HG02884 (cell line): ENCODE measurements at regions not wholly inside any gene's neighbourhood (a gene's known extent, or its start where the extent isn't known, plus 50 kb on each side); places are given as distances from the start of the nearest gene placed in this dataset.
"Not testable (repeated sequence)": the region's sequence is repeated elsewhere in the genome, so short reads cannot be mapped to it uniquely, and the experiment has no call there.

Experiments
- ATAC-seq: cut with Tn5 transposase; IDR thresholded peaks from one replicate; pipeline ENCODE4 v1.9.1; 2021; ENCODE audit warnings: mild to moderate bottlenecking, moderate library complexity; ENCODE audit not compliant: unreplicated experiment

GRCh38 chr3:188972310-188972709 lies 199.5 kb upstream of the TPRG1 start:
- no peak for ATAC-seq

GRCh38 chr3:188974856-188975599 lies 196.7 kb upstream of the TPRG1 start:
- no peak for ATAC-seq

- ATAC-seq: no peak
Observed at GRCh38 chr3:188975600-188976314, 196.0 kb upstream of the TPRG1 start.

GRCh38 chr3:188976407-188976806 lies 195.4 kb upstream of the TPRG1 start:
- no peak for ATAC-seq

- no peak for ATAC-seq
Observed at GRCh38 chr3:188978421-188979171, 193.2 kb upstream of the TPRG1 start.

GRCh38 chr3:188979248-188979647 lies 192.5 kb upstream of the TPRG1 start:
- no peak for ATAC-seq

GRCh38 chr3:188979669-188980310 lies 192.0 kb upstream of the TPRG1 start:
- ATAC-seq: no peak

- ATAC-seq: no peak
Observed at GRCh38 chr3:188993181-188993580, 178.6 kb upstream of the TPRG1 start.

GRCh38 chr3:189001559-189001958 lies 170.2 kb upstream of the TPRG1 start:
- ATAC-seq: no peak

- no peak for ATAC-seq
Observed at GRCh38 chr3:189003410-189003809, 168.4 kb upstream of the TPRG1 start.

GRCh38 chr3:189013224-189013888 lies 158.4 kb upstream of the TPRG1 start:
- no peak for ATAC-seq

- ATAC-seq: no peak
Observed at GRCh38 chr3:189014526-189014925, 157.2 kb upstream of the TPRG1 start.

GRCh38 chr3:189022576-189023466 lies 148.9 kb upstream of the TPRG1 start:
- not testable (repeated sequence) for ATAC-seq

GRCh38 chr3:189025866-189026265 lies 145.9 kb upstream of the TPRG1 start:
- no peak for ATAC-seq

- no peak for ATAC-seq
Observed at GRCh38 chr3:189027626-189028155, 144.1 kb upstream of the TPRG1 start.

GRCh38 chr3:189038773-189039745 lies 132.7 kb upstream of the TPRG1 start:
- ATAC-seq: no peak

GRCh38 chr3:189040656-189041335 lies 131.0 kb upstream of the TPRG1 start:
- no peak for ATAC-seq
